DND-41 (cell line): ENCODE measurements at regions not wholly inside any gene's neighbourhood (a gene's known extent, or its start where the extent isn't known, plus 50 kb on each side); places are given as distances from the start of the nearest gene placed in this dataset.

Experiments
- CTCF ChIP-seq: IDR thresholded peaks from 2 replicates; pipeline ENCODE4 v1.5.1; 2012; ENCODE audit warnings: borderline replicate concordance, low read length, moderate library complexity, mild to moderate bottlenecking; ENCODE audit not compliant: poor library complexity, severe bottlenecking; ENCODE audit errors: extremely low read depth
- EZH2 ChIP-seq: IDR thresholded peaks from 3 replicates; pipeline ENCODE4 v1.6.1; 2012; ENCODE audit warnings: borderline replicate concordance, low read depth, mild to moderate bottlenecking, moderate library complexity, low read length, inconsistent platforms; ENCODE audit not compliant: severe bottlenecking

- TF ChIP-seq CTCF (no peak), EZH2 (no peak)
Observed at GRCh38 chr17:73744411-73744810, 100.2 kb upstream of the SDK2 start.
